ENCODE measurements at regions not wholly inside any gene's neighbourhood (a gene's known extent, or its start where the extent isn't known, plus 50 kb on each side); places are given as distances from the start of the nearest gene placed in this dataset.

- no peak for TF ChIP-seq CTCF (conservative IDR thresholded peaks at IDR 0.05)
- no peak for TF ChIP-seq EZH2 (IDR thresholded peaks at IDR 0.05; ENCODE audit: low read depth)
Observed at GRCh38 chr9:16064771-16065170, 511.9 kb downstream of the CCDC171 start.
